HepG2 (cell line): ENCODE measurements at regions not wholly inside any gene's neighbourhood (a gene's known extent, or its start where the extent isn't known, plus 50 kb on each side); places are given as distances from the start of the nearest gene placed in this dataset.

ENCODE experiments used
- BORCS8-MEF2B ChIP-seq: sonication (generic); formaldehyde crosslinking; IDR thresholded peaks from 2 replicates; pipeline ENCODE4 v1.8.0; 2022; ENCODE audit warnings: mild to moderate bottlenecking, missing genetic modification reagents
- CCAR2 ChIP-seq: fragments of 200-400 bp; formaldehyde crosslinking; optimal IDR thresholded peaks from 2 replicates; pipeline ENCODE3; 2018; ENCODE audit warnings: low read depth, mild to moderate bottlenecking, low read length, moderate library complexity
- HNRNPUL1 ChIP-seq: fragments of 200-400 bp; formaldehyde crosslinking; IDR thresholded peaks from 2 replicates; pipeline ENCODE4 v1.6.1; 2017; ENCODE audit warnings: low read depth, mild to moderate bottlenecking, low read length, moderate library complexity
- KDM4B ChIP-seq: sonication (generic); formaldehyde crosslinking; IDR thresholded peaks from 2 replicates; pipeline ENCODE4 v1.4.0; 2020; ENCODE audit warnings: missing genetic modification reagents
- MAF1 ChIP-seq: sonication (generic); formaldehyde crosslinking; IDR thresholded peaks from 2 replicates; pipeline ENCODE4 v1.5.0; 2020; ENCODE audit warnings: missing genetic modification reagents, borderline replicate concordance
- MBNL3 ChIP-seq: fragments of 250-450 bp; sonication (Bioruptor Pico); conservative IDR thresholded peaks from 2 replicates; pipeline ENCODE4 v1.8.0; 2022; ENCODE audit warnings: mild to moderate bottlenecking, inconsistent platforms
- SATB2 ChIP-seq: sonication (generic); formaldehyde crosslinking; IDR thresholded peaks from 2 replicates; pipeline ENCODE4 v1.5.0; 2020; ENCODE audit warnings: missing genetic modification reagents
- UBTF ChIP-seq: sonication (generic); formaldehyde crosslinking; IDR thresholded peaks from 2 replicates; pipeline ENCODE4 v1.4.0; 2020; ENCODE audit warnings: mild to moderate bottlenecking, missing genetic modification reagents
- YEATS4 ChIP-seq: sonication (generic); formaldehyde crosslinking; IDR thresholded peaks from 2 replicates; pipeline ENCODE4 v1.4.0; 2020; ENCODE audit warnings: missing genetic modification reagents, borderline replicate concordance
- ZFP62 ChIP-seq: sonication (generic); formaldehyde crosslinking; IDR thresholded peaks from 2 replicates; pipeline ENCODE4 v1.4.0; 2020; ENCODE audit warnings: missing genetic modification reagents
- ZKSCAN5 ChIP-seq: sonication (generic); formaldehyde crosslinking; IDR thresholded peaks from 2 replicates; pipeline ENCODE4 v1.5.1; 2020; ENCODE audit warnings: mild to moderate bottlenecking, missing genetic modification reagents
- ZNF251 ChIP-seq: sonication (generic); formaldehyde crosslinking; IDR thresholded peaks from 2 replicates; pipeline ENCODE4 v1.9.0; 2021; ENCODE audit warnings: mild to moderate bottlenecking, missing genetic modification reagents
- ZNF256 ChIP-seq: sonication (generic); formaldehyde crosslinking; conservative IDR thresholded peaks from 2 replicates; pipeline ENCODE4 v1.4.0; 2020; ENCODE audit warnings: missing genetic modification reagents
- ZNF282 ChIP-seq: fragments of 450-650 bp; IDR thresholded peaks from 2 replicates; pipeline ENCODE4 v1.6.1; 2018; ENCODE audit not compliant: partially characterized antibody
- ZNF772 ChIP-seq: sonication (generic); formaldehyde crosslinking; IDR thresholded peaks from 2 replicates; pipeline ENCODE4 v1.5.0; 2020; ENCODE audit warnings: mild to moderate bottlenecking, missing genetic modification reagents
- ZNF781 ChIP-seq: sonication (generic); formaldehyde crosslinking; IDR thresholded peaks from 2 replicates; pipeline ENCODE4 v1.5.1; 2020; ENCODE audit warnings: borderline replicate concordance, mild to moderate bottlenecking, missing genetic modification reagents; ENCODE audit errors: not compliant biosample characterization
- TF ChIP-seq, protein P1 (sequence below): sonication (generic); formaldehyde crosslinking; IDR thresholded peaks from 2 replicates; pipeline ENCODE4 v1.5.1; 2020; ENCODE audit warnings: mild to moderate bottlenecking, missing genetic modification reagents, moderate library complexity
- TF ChIP-seq, protein P2 (sequence below): sonication (generic); formaldehyde crosslinking; IDR thresholded peaks from 2 replicates; pipeline ENCODE4 v1.4.0; 2020; ENCODE audit warnings: mild to moderate bottlenecking, missing genetic modification reagents
- TF ChIP-seq, protein P3 (sequence below): IDR thresholded peaks from 2 replicates; pipeline ENCODE4 v1.6.1; 2016; ENCODE audit warnings: mild to moderate bottlenecking, missing biosample characterization, missing genetic modification reagents
- TF ChIP-seq, protein P4 (sequence below): sonication (generic); formaldehyde crosslinking; IDR thresholded peaks from 2 replicates; pipeline ENCODE4 v1.4.0; 2020; ENCODE audit warnings: mild to moderate bottlenecking, low read depth, missing genetic modification reagents

DNA sequence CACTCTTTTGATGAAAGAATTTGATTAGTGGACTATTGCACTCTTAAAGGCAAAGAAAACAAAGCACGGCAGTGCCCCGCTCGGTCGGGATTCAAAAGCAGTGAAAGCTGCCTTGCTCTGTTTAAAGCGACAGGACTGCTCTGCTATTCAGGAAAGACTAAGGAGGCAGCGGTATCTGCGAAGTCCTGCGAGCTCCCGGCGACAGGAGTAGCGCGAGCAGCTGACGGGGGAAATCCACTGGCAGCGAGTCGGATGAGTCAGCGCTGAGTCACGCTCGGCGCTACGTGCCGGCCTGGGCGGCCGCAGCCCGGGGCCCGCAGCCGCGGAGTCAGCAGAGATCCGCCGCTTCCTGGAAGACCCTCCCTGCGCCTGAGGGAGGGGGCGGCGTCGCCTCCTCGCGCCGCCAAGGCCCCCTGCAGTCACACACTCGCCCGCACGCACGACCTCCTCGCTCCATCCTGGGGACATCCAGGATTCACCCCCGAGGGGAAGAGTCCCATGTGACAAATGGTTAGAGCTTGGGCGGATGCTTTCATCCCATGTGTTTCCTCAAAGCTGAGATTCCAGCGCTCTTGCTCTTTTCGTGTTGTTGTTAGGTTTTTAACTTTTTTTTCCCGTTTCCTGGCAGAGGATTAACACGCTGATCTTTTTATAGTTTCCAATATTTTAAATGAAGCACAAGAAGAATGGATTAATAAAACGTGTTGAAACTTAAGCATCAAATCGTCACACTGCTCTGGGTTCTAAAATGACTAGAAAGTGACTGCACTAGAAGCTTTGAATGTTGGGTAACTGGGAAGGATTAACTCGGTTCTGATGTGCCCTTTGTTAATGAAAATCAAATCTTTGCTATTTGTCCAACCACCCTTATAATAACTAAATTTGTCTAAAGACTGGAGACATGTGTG lies 102.5 kb downstream of the ARRDC3 start (continued):
- TF ChIP-seq BORCS8-MEF2B (no peak), ZNF772 (CRISPR knock-in tag) (0 out of 2 replicates have a peak, but pooled peaks have one; percentile 66), ZFP62 (no peak), MBNL3 (CRISPR knock-in tag) (no peak), ZKSCAN5 (CRISPR knock-in tag) (no peak), MAF1 (0 out of 2 replicates have a peak, but pooled peaks have one; percentile 28), ZNF282 (no peak), HNRNPUL1 (no peak), ZNF256 (CRISPR knock-in tag) (0 out of 2 replicates have a peak, but pooled peaks have one; percentile 40), SATB2 (CRISPR knock-in tag) (no peak), YEATS4 (CRISPR knock-in tag) (peak; percentile 80; the same call in 1 of the 2 replicates), ZNF251 (no peak), ZNF781 (CRISPR knock-in tag) (no peak), CCAR2 (no peak), UBTF (peak; percentile 86), KDM4B (no peak)
- TF ChIP-seq, protein P1, sequence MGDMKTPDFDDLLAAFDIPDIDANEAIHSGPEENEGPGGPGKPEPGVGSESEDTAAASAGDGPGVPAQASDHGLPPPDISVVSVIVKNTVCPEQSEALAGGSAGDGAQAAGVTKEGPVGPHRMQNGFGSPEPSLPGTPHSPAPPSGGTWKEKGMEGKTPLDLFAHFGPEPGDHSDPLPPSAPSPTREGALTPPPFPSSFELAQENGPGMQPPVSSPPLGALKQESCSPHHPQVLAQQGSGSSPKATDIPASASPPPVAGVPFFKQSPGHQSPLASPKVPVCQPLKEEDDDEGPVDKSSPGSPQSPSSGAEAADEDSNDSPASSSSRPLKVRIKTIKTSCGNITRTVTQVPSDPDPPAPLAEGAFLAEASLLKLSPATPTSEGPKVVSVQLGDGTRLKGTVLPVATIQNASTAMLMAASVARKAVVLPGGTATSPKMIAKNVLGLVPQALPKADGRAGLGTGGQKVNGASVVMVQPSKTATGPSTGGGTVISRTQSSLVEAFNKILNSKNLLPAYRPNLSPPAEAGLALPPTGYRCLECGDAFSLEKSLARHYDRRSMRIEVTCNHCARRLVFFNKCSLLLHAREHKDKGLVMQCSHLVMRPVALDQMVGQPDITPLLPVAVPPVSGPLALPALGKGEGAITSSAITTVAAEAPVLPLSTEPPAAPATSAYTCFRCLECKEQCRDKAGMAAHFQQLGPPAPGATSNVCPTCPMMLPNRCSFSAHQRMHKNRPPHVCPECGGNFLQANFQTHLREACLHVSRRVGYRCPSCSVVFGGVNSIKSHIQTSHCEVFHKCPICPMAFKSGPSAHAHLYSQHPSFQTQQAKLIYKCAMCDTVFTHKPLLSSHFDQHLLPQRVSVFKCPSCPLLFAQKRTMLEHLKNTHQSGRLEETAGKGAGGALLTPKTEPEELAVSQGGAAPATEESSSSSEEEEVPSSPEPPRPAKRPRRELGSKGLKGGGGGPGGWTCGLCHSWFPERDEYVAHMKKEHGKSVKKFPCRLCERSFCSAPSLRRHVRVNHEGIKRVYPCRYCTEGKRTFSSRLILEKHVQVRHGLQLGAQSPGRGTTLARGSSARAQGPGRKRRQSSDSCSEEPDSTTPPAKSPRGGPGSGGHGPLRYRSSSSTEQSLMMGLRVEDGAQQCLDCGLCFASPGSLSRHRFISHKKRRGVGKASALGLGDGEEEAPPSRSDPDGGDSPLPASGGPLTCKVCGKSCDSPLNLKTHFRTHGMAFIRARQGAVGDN (CRISPR knock-in tag): peak; percentile 97
- TF ChIP-seq, protein P2, sequence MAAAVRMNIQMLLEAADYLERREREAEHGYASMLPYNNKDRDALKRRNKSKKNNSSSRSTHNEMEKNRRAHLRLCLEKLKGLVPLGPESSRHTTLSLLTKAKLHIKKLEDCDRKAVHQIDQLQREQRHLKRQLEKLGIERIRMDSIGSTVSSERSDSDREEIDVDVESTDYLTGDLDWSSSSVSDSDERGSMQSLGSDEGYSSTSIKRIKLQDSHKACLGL (CRISPR knock-in tag): peak; percentile 45; the same call in 1 of the 2 replicates
- TF ChIP-seq, protein P3, sequence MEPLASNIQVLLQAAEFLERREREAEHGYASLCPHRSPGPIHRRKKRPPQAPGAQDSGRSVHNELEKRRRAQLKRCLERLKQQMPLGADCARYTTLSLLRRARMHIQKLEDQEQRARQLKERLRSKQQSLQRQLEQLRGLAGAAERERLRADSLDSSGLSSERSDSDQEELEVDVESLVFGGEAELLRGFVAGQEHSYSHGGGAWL: peak; percentile 83
- TF ChIP-seq, protein P4, sequence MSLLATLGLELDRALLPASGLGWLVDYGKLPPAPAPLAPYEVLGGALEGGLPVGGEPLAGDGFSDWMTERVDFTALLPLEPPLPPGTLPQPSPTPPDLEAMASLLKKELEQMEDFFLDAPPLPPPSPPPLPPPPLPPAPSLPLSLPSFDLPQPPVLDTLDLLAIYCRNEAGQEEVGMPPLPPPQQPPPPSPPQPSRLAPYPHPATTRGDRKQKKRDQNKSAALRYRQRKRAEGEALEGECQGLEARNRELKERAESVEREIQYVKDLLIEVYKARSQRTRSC (CRISPR knock-in tag): no peak
